ENCODE measurements at regions not wholly inside any gene's neighbourhood (a gene's known extent, or its start where the extent isn't known, plus 50 kb on each side); places are given as distances from the start of the nearest gene placed in this dataset.

- TF ChIP-seq CTCF (conservative IDR thresholded peaks at IDR 0.05; ENCODE audit: low read length): no peak
- TF ChIP-seq EZH2phosphoT487 (IDR thresholded peaks at IDR 0.05; ENCODE audit: borderline replicate concordance, low read depth, low read length): no peak
- Histone ChIP-seq H2AFZ (ENCODE audit: low read length) (no peak overlapping the region), H3K4me1 (ENCODE audit: insufficient read depth, low read length, poor library complexity, severe bottlenecking) (no peaks in the 10 kb centered on the region), H3K36me3 (ENCODE audit: insufficient read depth, low read length) (no peaks in the 10 kb centered on the region), H3K27ac (ENCODE audit: low read depth, low read length, poor library complexity, severe bottlenecking) (no peak overlapping the region), H3K4me2 (ENCODE audit: low read length) (no peak overlapping the region), H3K79me2 (ENCODE audit: insufficient read depth, low read depth, low read length) (no peaks in the 10 kb centered on the region), H4K20me1 (ENCODE audit: insufficient read depth, low read length) (no peaks in the 10 kb centered on the region), H3K9me2 (ENCODE audit: insufficient read depth, low read length) (no peaks in the 10 kb centered on the region), H3K4me3 (ENCODE audit: low read depth, low read length, poor library complexity, severe bottlenecking) (no peak overlapping the region), H3K9me3 (ENCODE audit: low read length) (no peaks in the 10 kb centered on the region)
- BruUV-seq (replicated peaks): no TSS peak
- CTCF ChIA-PET (ENCODE audit: unreplicated experiment): no interaction called here
- intact Hi-C loops (cut with micrococcal nuclease; ENCODE audit: unreplicated experiment): no loop called here
- POLR2A ChIA-PET: interaction anchor here (1.1 kb wide), 1 partner anchor 9 kb away, joined by 4 read pairs; no protein-coding TSS in a partner anchor
- DNase-seq (ENCODE audit: low spot score): no peak
Measured at GRCh38 chr3:176712191-176712590, 485.1 kb downstream of the TBL1XR1 start.

GRCh38 chr3:176699288-176699687 lies 498.0 kb downstream of the TBL1XR1 start:
- H2AFZ ChIP-seq (ENCODE audit: low read length): no peak overlapping the region
- H3K4me2 ChIP-seq (ENCODE audit: low read length): no peak overlapping the region
- CTCF ChIA-PET (ENCODE audit: unreplicated experiment): no interaction called here
- no peak for DNase-seq (ENCODE audit: low spot score)
- no peaks in the 10 kb centered on the region for H3K36me3 ChIP-seq (ENCODE audit: insufficient read depth, low read length)
- POLR2A ChIA-PET: no interaction called here
- H3K9me3 ChIP-seq (ENCODE audit: low read length): no peaks in the 10 kb centered on the region
- H3K27ac ChIP-seq (ENCODE audit: low read depth, low read length, poor library complexity, severe bottlenecking): no peak overlapping the region
- intact Hi-C loops (cut with micrococcal nuclease; ENCODE audit: unreplicated experiment): no loop called here
- no peaks in the 10 kb centered on the region for H3K4me1 ChIP-seq (ENCODE audit: insufficient read depth, low read length, poor library complexity, severe bottlenecking)
- TF ChIP-seq EZH2phosphoT487 (IDR thresholded peaks at IDR 0.05; ENCODE audit: borderline replicate concordance, low read depth, low read length): no peak
- TF ChIP-seq CTCF (conservative IDR thresholded peaks at IDR 0.05; ENCODE audit: low read length): no peak
- no peaks in the 10 kb centered on the region for H3K79me2 ChIP-seq (ENCODE audit: insufficient read depth, low read depth, low read length)
- no peaks in the 10 kb centered on the region for H3K9me2 ChIP-seq (ENCODE audit: insufficient read depth, low read length)
- no TSS peak for BruUV-seq (replicated peaks)
- no peak overlapping the region for H3K4me3 ChIP-seq (ENCODE audit: low read depth, low read length, poor library complexity, severe bottlenecking)
- no peaks in the 10 kb centered on the region for H4K20me1 ChIP-seq (ENCODE audit: insufficient read depth, low read length)

- Histone ChIP-seq H3K4me1 (ENCODE audit: insufficient read depth, low read length, poor library complexity, severe bottlenecking) (no peaks in the 10 kb centered on the region), H3K9me2 (ENCODE audit: insufficient read depth, low read length) (no peaks in the 10 kb centered on the region), H4K20me1 (ENCODE audit: insufficient read depth, low read length) (no peaks in the 10 kb centered on the region), H3K9me3 (ENCODE audit: low read length) (no peaks in the 10 kb centered on the region), H2AFZ (ENCODE audit: low read length) (no peak overlapping the region), H3K27ac (ENCODE audit: low read depth, low read length, poor library complexity, severe bottlenecking) (no peak overlapping the region), H3K36me3 (ENCODE audit: insufficient read depth, low read length) (no peaks in the 10 kb centered on the region), H3K79me2 (ENCODE audit: insufficient read depth, low read depth, low read length) (no peaks in the 10 kb centered on the region), H3K4me3 (ENCODE audit: low read depth, low read length, poor library complexity, severe bottlenecking) (no peak overlapping the region), H3K4me2 (ENCODE audit: low read length) (no peak overlapping the region)
- ChIA-PET CTCF (ENCODE audit: unreplicated experiment) (no interaction called here), POLR2A (interaction anchor here (1.2 kb wide), 1 partner anchor 24 kb away, joined by 3 read pairs; no protein-coding TSS in a partner anchor)
- BruUV-seq (replicated peaks): no TSS peak
- no peak for DNase-seq (ENCODE audit: low spot score)
- TF ChIP-seq EZH2phosphoT487 (IDR thresholded peaks at IDR 0.05; ENCODE audit: borderline replicate concordance, low read depth, low read length) (no peak), CTCF (conservative IDR thresholded peaks at IDR 0.05; ENCODE audit: low read length) (no peak)
- intact Hi-C loops (cut with micrococcal nuclease; ENCODE audit: unreplicated experiment): no loop called here
Measured at GRCh38 chr3:176697284-176697889, 499.9 kb downstream of the TBL1XR1 start.
